ENCODE measurements at regions not wholly inside any gene's neighbourhood (a gene's known extent, or its start where the extent isn't known, plus 50 kb on each side); places are given as distances from the start of the nearest gene placed in this dataset.

GRCh38 chr2:187708272-187708671 lies 154.0 kb upstream of the TFPI start:
- no peaks in the 10 kb centered on the region for H3K79me2 ChIP-seq (ENCODE audit: insufficient read depth, low read length)
- H3K27me3 ChIP-seq (ENCODE audit: low read length) = no peaks in the 10 kb centered on the region
- no peaks in the 10 kb centered on the region for H4K20me1 ChIP-seq (ENCODE audit: low read depth, low read length)
- no peak for TF ChIP-seq CTCF (IDR thresholded peaks at IDR 0.05; ENCODE audit: insufficient read depth, low read length, poor library complexity, severe bottlenecking)
- H3K4me2 ChIP-seq (ENCODE audit: low read depth, low read length, poor library complexity, severe bottlenecking) = no peak overlapping the region
- H3K9me3 ChIP-seq (ENCODE audit: insufficient read depth, low read length) = no peaks in the 10 kb centered on the region
- H3F3A ChIP-seq (ENCODE audit: insufficient read depth) = no peaks in the 10 kb centered on the region
- no peaks in the 10 kb centered on the region for H3K36me3 ChIP-seq (ENCODE audit: low read length)
- no peaks in the 10 kb centered on the region for H3K9me2 ChIP-seq (replicated peaks; ENCODE audit: insufficient read depth, low read length)
- no peak overlapping the region for H3K9ac ChIP-seq (ENCODE audit: low read length)
- H3K27ac ChIP-seq (ENCODE audit: low read depth, low read length) = no peak overlapping the region
- H3K4me3 ChIP-seq (ENCODE audit: insufficient read depth, low read length, poor library complexity, severe bottlenecking) = no peak overlapping the region
- H2AFZ ChIP-seq (ENCODE audit: low read depth, low read length, severe bottlenecking) = no peak overlapping the region

- H3K9me2 ChIP-seq (replicated peaks; ENCODE audit: insufficient read depth, low read length) = no peaks in the 10 kb centered on the region
- H2AFZ ChIP-seq (ENCODE audit: low read depth, low read length, severe bottlenecking) = no peak overlapping the region
- TF ChIP-seq CTCF (IDR thresholded peaks at IDR 0.05; ENCODE audit: insufficient read depth, low read length, poor library complexity, severe bottlenecking) = no peak
- TF ChIP-seq EZH2phosphoT487 (conservative IDR thresholded peaks at IDR 0.05; ENCODE audit: low read length) = no peak
- H3F3A ChIP-seq (ENCODE audit: insufficient read depth) = no peaks in the 10 kb centered on the region
- H3K9me3 ChIP-seq (ENCODE audit: insufficient read depth, low read length) = no peaks in the 10 kb centered on the region
- H3K27ac ChIP-seq (ENCODE audit: low read depth, low read length) = no peak overlapping the region
- H4K20me1 ChIP-seq (ENCODE audit: low read depth, low read length) = no peaks in the 10 kb centered on the region
- no peak overlapping the region for H3K4me2 ChIP-seq (ENCODE audit: low read depth, low read length, poor library complexity, severe bottlenecking)
- no peaks in the 10 kb centered on the region for H3K27me3 ChIP-seq (ENCODE audit: low read length)
- no peaks in the 10 kb centered on the region for H3K36me3 ChIP-seq (ENCODE audit: low read length)
- no peaks in the 10 kb centered on the region for H3K79me2 ChIP-seq (ENCODE audit: insufficient read depth, low read length)
- no peak overlapping the region for H3K9ac ChIP-seq (ENCODE audit: low read length)
- H3K4me3 ChIP-seq (ENCODE audit: insufficient read depth, low read length, poor library complexity, severe bottlenecking) = no peak overlapping the region
These were observed 154.8 kb upstream of the TFPI start for GRCh38 chr2:187709065-187709464.

GRCh38 chr2:187710791-187711521 lies 156.7 kb upstream of the TFPI start:
- no peaks in the 10 kb centered on the region for H3K36me3 ChIP-seq (ENCODE audit: low read length)
- TF ChIP-seq EZH2phosphoT487 (conservative IDR thresholded peaks at IDR 0.05; ENCODE audit: low read length) (no peak), CTCF (IDR thresholded peaks at IDR 0.05; ENCODE audit: insufficient read depth, low read length, poor library complexity, severe bottlenecking) (no peak)
- no peaks in the 10 kb centered on the region for H3K79me2 ChIP-seq (ENCODE audit: insufficient read depth, low read length)
- H3K9me3 ChIP-seq (ENCODE audit: insufficient read depth, low read length) = no peaks in the 10 kb centered on the region
- no peak overlapping the region for H3K4me3 ChIP-seq (ENCODE audit: insufficient read depth, low read length, poor library complexity, severe bottlenecking)
- no peak overlapping the region for H2AFZ ChIP-seq (ENCODE audit: low read depth, low read length, severe bottlenecking)
- no peaks in the 10 kb centered on the region for H4K20me1 ChIP-seq (ENCODE audit: low read depth, low read length)
- no peak overlapping the region for H3K27ac ChIP-seq (ENCODE audit: low read depth, low read length)
- no peak overlapping the region for H3K9ac ChIP-seq (ENCODE audit: low read length)
- no peaks in the 10 kb centered on the region for H3F3A ChIP-seq (ENCODE audit: insufficient read depth)
- H3K9me2 ChIP-seq (replicated peaks; ENCODE audit: insufficient read depth, low read length) = no peaks in the 10 kb centered on the region
- H3K27me3 ChIP-seq (ENCODE audit: low read length) = no peaks in the 10 kb centered on the region
- no peak overlapping the region for H3K4me2 ChIP-seq (ENCODE audit: low read depth, low read length, poor library complexity, severe bottlenecking)
